ENCODE measurements at regions not wholly inside any gene's neighbourhood (a gene's known extent, or its start where the extent isn't known, plus 50 kb on each side); places are given as distances from the start of the nearest gene placed in this dataset.

- no peak for TF ChIP-seq CTCF (conservative IDR thresholded peaks at IDR 0.05)
- no peak for TF ChIP-seq EZH2 (IDR thresholded peaks at IDR 0.05; ENCODE audit: low read depth)
Observed at GRCh38 chr10:81414038-81414437, 461.0 kb upstream of the NRG3 start.
